Lung (tissue), 11 donors: ENCODE measurements at regions not wholly inside any gene's neighbourhood (a gene's known extent, or its start where the extent isn't known, plus 50 kb on each side); places are given as distances from the start of the nearest gene placed in this dataset.

Experiments used
- ATAC-seq: fragments of 200-7000 bp; cut with Tn5 transposase; one replicate; pipeline ENCODE4 v1.9.1; 2020; ENCODE audit warnings: moderate number of reproducible peaks; ENCODE audit not compliant: insufficient read depth, low FRiP score
- DNase-seq, 3 donors: peaks; one replicate each; pipeline ENCODE4 v3.0.0-alpha.2; 2013 to 2017
- H3K27ac ChIP-seq, 2 donors: one replicate each; pipeline ENCODE4 v1.5.1; 2013; ENCODE audit warnings: mild to moderate bottlenecking in 2 of 2, moderate library complexity in 2 of 2, control low read depth in 1 of 2, inconsistent platforms in 1 of 2, low read depth in 1 of 2, low read length in 1 of 2
- H3K27me3 ChIP-seq, 3 donors: one replicate each; pipeline ENCODE4 v1.5.1; 2013; ENCODE audit warnings: low read length in 2 of 3; ENCODE audit not compliant: control insufficient read depth in 3 of 3, insufficient read depth in 3 of 3
- H3K36me3 ChIP-seq, 4 donors: one replicate each; pipeline ENCODE4 v1.5.1; 2013; ENCODE audit warnings: low read length in 4 of 4, mild to moderate bottlenecking in 1 of 4, moderate library complexity in 1 of 4; ENCODE audit not compliant: control insufficient read depth in 4 of 4, insufficient read depth in 4 of 4
- H3K4me1 ChIP-seq, 5 donors: one replicate each; pipeline ENCODE4 v1.5.1; 2013; ENCODE audit warnings: low read length in 5 of 5, mild to moderate bottlenecking in 2 of 5, moderate library complexity in 1 of 5; ENCODE audit not compliant: control insufficient read depth in 5 of 5, insufficient read depth in 5 of 5
- H3K4me3 ChIP-seq: one replicate; pipeline ENCODE4 v1.5.1; 2013; ENCODE audit warnings: mild to moderate bottlenecking, control low read depth, moderate library complexity
- H3K9ac ChIP-seq, 2 donors: one replicate each; pipeline ENCODE4 v1.5.1; 2013; ENCODE audit warnings: low read length in 2 of 2, control low read depth in 1 of 2; ENCODE audit not compliant: insufficient read depth in 1 of 2
- H3K9me3 ChIP-seq, 4 donors: one replicate each; pipeline ENCODE4 v1.5.1; 2013; ENCODE audit warnings: low read length in 3 of 4, mild to moderate bottlenecking in 1 of 4, moderate library complexity in 1 of 4; ENCODE audit not compliant: control insufficient read depth in 4 of 4, insufficient read depth in 3 of 4
- CTCF ChIP-seq: IDR thresholded peaks from 2 replicates; pipeline ENCODE4 v1.5.1; 2012; ENCODE audit warnings: mild to moderate bottlenecking; ENCODE audit errors: control extremely low read depth, extremely low read depth
- WGBS, 2 donors: extraction: QIAGEN DNeasy Blood & Tissue Kit; methylation state at CpG; one replicate each; pipeline ENCODE4 v1.1.7; 2013; 5-methylcytosine and 5-hydroxymethylcytosine counted together
- donor health status: control.
- donor health status: control.
- donor health status: Bipolar disorder and iron deficiency.
- donor health status: healthy.
- donor health status: DM: yes; HTN: yes; CAD: no.

GRCh38 chr15:50830477-50831354 lies 65.2 kb upstream of the SPPL2A start:
- H3K36me3 ChIP-seq: no peaks in the 10 kb centered on the region
- no peak for DNase-seq
- H3K4me1 ChIP-seq: peaks cover 0 to 3% (median 0%) of the 10 kb centered on the region in 5 donors
- H3K9me3 ChIP-seq: no peaks in the 10 kb centered on the region
- 87 to 88% methylated on average over 12 of the region's 12 CpGs for WGBS, 2 donors
- H3K4me3 ChIP-seq: no peak overlapping the region
- H3K27ac ChIP-seq: no peak overlapping the region
- no peaks in the 10 kb centered on the region for H3K27me3 ChIP-seq
- no peak for TF ChIP-seq CTCF
- H3K9ac ChIP-seq: no peak overlapping the region
- no peak for ATAC-seq

GRCh38 chr15:50828610-50829206 lies 63.2 kb upstream of the SPPL2A start:
- TF ChIP-seq CTCF: no peak
- no peaks in the 10 kb centered on the region for H3K9me3 ChIP-seq
- WGBS, 2 donors: 47 to 67% methylated on average over 4 of the region's 4 CpGs
- ATAC-seq (no peak), DNase-seq (peak; percentile 26 to 64 (median 61))
- H3K9ac ChIP-seq: no peak overlapping the region
- H3K27me3 ChIP-seq: no peaks in the 10 kb centered on the region
- H3K27ac ChIP-seq: no peak overlapping the region
- no peak overlapping the region for H3K4me3 ChIP-seq
- H3K4me1 ChIP-seq: peaks cover 0 to 3% (median 0%) of the 10 kb centered on the region in 5 donors
- H3K36me3 ChIP-seq: no peaks in the 10 kb centered on the region

GRCh38 chr15:50825946-50826345 lies 60.4 kb upstream of the SPPL2A start:
- 66 to 76% methylated on average over 1 of the region's 1 CpG for WGBS, 2 donors
- DNase-seq (no peak), ATAC-seq (no peak)
- H3K4me1 ChIP-seq: peaks cover 0 to 3% (median 0%) of the 10 kb centered on the region in 5 donors
- no peak overlapping the region for H3K27ac ChIP-seq
- H3K9ac ChIP-seq: no peak overlapping the region
- no peak overlapping the region for H3K4me3 ChIP-seq
- TF ChIP-seq CTCF: no peak
- no peaks in the 10 kb centered on the region for H3K36me3 ChIP-seq
- H3K9me3 ChIP-seq: no peaks in the 10 kb centered on the region
- no peaks in the 10 kb centered on the region for H3K27me3 ChIP-seq
